GM23338 (cell line): ENCODE measurements at regions not wholly inside any gene's neighbourhood (a gene's known extent, or its start where the extent isn't known, plus 50 kb on each side); places are given as distances from the start of the nearest gene placed in this dataset.

ENCODE experiments used
- ATAC-seq: fragments of 200-7000 bp; cut with Tn5 transposase; 3 replicates; pipeline ENCODE4 v1.9.1; 2020
- DNase-seq: peaks from one replicate; pipeline ENCODE4 v3.0.0-alpha.2; 2015; ENCODE audit warnings: low spot score
- H2AFZ ChIP-seq: fragments of 200-600 bp; sonication (generic); 2 replicates; pipeline ENCODE4 v1.8.0; 2016; ENCODE audit warnings: antibody characterized with exemption, mild to moderate bottlenecking, moderate library complexity
- H3F3A ChIP-seq: fragments of 200-600 bp; sonication (generic); replicated peaks from 2 replicates; pipeline ENCODE4 v1.8.0; 2017; ENCODE audit warnings: antibody characterized with exemption, mixed run types, low read depth
- H3K27ac ChIP-seq: fragments of 200-600 bp; sonication (generic); 2 replicates; pipeline ENCODE4 v1.6.1; 2016; ENCODE audit warnings: low read depth
- H3K27me3 ChIP-seq: fragments of 200-600 bp; sonication (generic); 2 replicates; pipeline ENCODE4 v1.8.0; 2016; ENCODE audit warnings: mild to moderate bottlenecking, mixed run types, moderate library complexity; ENCODE audit not compliant: insufficient read depth
- H3K36me3 ChIP-seq: fragments of 200-600 bp; sonication (generic); 2 replicates; pipeline ENCODE4 v1.8.0; 2016; ENCODE audit warnings: mild to moderate bottlenecking; ENCODE audit not compliant: insufficient read depth
- H3K4me1 ChIP-seq: fragments of 200-600 bp; sonication (generic); 2 replicates; pipeline ENCODE4 v1.8.0; 2016; ENCODE audit warnings: mild to moderate bottlenecking, moderate library complexity; ENCODE audit not compliant: insufficient read depth
- H3K4me2 ChIP-seq: fragments of 200-600 bp; sonication (generic); 2 replicates; pipeline ENCODE4 v1.7.1; 2017; ENCODE audit warnings: mixed run types
- H3K4me3 ChIP-seq: fragments of 200-600 bp; sonication (generic); 2 replicates; pipeline ENCODE4 v1.6.1; 2016; ENCODE audit warnings: mixed run types
- H3K79me2 ChIP-seq: fragments of 200-600 bp; sonication (generic); replicated peaks from 2 replicates; pipeline ENCODE4 v1.8.0; 2017; ENCODE audit warnings: mild to moderate bottlenecking; ENCODE audit not compliant: insufficient read depth
- H3K9me2 ChIP-seq: fragments of 200-600 bp; sonication (generic); 2 replicates; pipeline ENCODE4 v1.8.0; 2017; ENCODE audit not compliant: insufficient read depth
- H4K20me1 ChIP-seq: fragments of 200-600 bp; sonication (generic); replicated peaks from 2 replicates; pipeline ENCODE4 v1.8.0; 2017; ENCODE audit warnings: mild to moderate bottlenecking; ENCODE audit not compliant: insufficient read depth
- H3K27ac Mint-ChIP-seq: 2 replicates; pipeline ENCODE4 v1.8.0; 2020; ENCODE audit warnings: inconsistent platforms, mild to moderate bottlenecking, moderate library complexity, mixed read lengths
- H3K27me3 Mint-ChIP-seq: 3 replicates; pipeline ENCODE4 v1.8.0; 2022; ENCODE audit warnings: low read depth, mild to moderate bottlenecking, moderate library complexity, mixed read lengths, inconsistent platforms; ENCODE audit not compliant: insufficient read depth, poor library complexity
- H3K36me3 Mint-ChIP-seq: 3 replicates; pipeline ENCODE4 v1.8.0; 2021; ENCODE audit warnings: low read depth, mild to moderate bottlenecking, inconsistent platforms, moderate library complexity, mixed read lengths
- H3K4me1 Mint-ChIP-seq: 3 replicates; pipeline ENCODE4 v1.8.0; 2020; ENCODE audit warnings: mild to moderate bottlenecking, inconsistent platforms, mixed read lengths
- H3K4me3 Mint-ChIP-seq: 3 replicates; pipeline ENCODE4 v1.8.0; 2021; ENCODE audit warnings: moderate library complexity, mild to moderate bottlenecking, inconsistent platforms, mixed read lengths
- H3K9me3 Mint-ChIP-seq: 3 replicates; pipeline ENCODE4 v1.8.0; 2020; ENCODE audit warnings: moderate library complexity, mild to moderate bottlenecking, inconsistent platforms, mixed read lengths
- CREB1 ChIP-seq: fragments of 250-450 bp; sonication (Bioruptor Pico); IDR thresholded peaks from 2 replicates; pipeline ENCODE4 v1.5.0; 2020; ENCODE audit warnings: low read depth, mild to moderate bottlenecking, moderate library complexity
- CTCF ChIP-seq, 2 experiments: fragments of 200-600 bp in 1 of 2; sonication (generic) in 1 of 2; conservative IDR thresholded peaks; 2 replicates each; pipeline versions ENCODE4 v1.5.1 to v1.6.1; 2016 to 2017; ENCODE audit warnings: antibody characterized with exemption in 2 of 2, low read depth in 2 of 2, mild to moderate bottlenecking in 2 of 2, moderate library complexity in 1 of 2
- ETS1 ChIP-seq: IDR thresholded peaks from 2 replicates; pipeline ENCODE4 v1.6.1; 2016; ENCODE audit warnings: antibody characterized with exemption
- JUNB ChIP-seq: IDR thresholded peaks from one replicate; pipeline ENCODE4 v1.6.1; 2016; ENCODE audit warnings: antibody characterized with exemption; ENCODE audit not compliant: unreplicated experiment
- REST ChIP-seq: IDR thresholded peaks from one replicate; pipeline ENCODE4 v1.6.1; 2018; ENCODE audit warnings: antibody characterized with exemption; ENCODE audit not compliant: unreplicated experiment
- ZNF331 ChIP-seq: fragments of 250-450 bp; sonication (Bioruptor Pico); IDR thresholded peaks from 2 replicates; pipeline ENCODE4 v1.5.0; 2020; ENCODE audit warnings: low read depth, mild to moderate bottlenecking, moderate library complexity

- DNase-seq: no peak
- no peak for ATAC-seq
- H3K4me3 ChIP-seq: no peak overlapping the region
- no peak overlapping the region for H3K4me2 ChIP-seq
- peaks cover 58% of the 10 kb centered on the region for H4K20me1 ChIP-seq
- no peaks in the 10 kb centered on the region for H3F3A ChIP-seq
- no peak overlapping the region for H3K27ac Mint-ChIP-seq
- H2AFZ ChIP-seq: no peak overlapping the region
- H3K9me3 Mint-ChIP-seq: no peaks in the 10 kb centered on the region; the same call in 1 of the 3 replicates
- H3K4me1 ChIP-seq: peaks cover 50% of the 10 kb centered on the region
- TF ChIP-seq ZNF331 (CRISPR knock-in tag) (no peak), REST (no peak), ETS1 (no peak), CTCF (conservative IDR thresholded peaks at IDR 0.05; ENCODE audit: low read depth in 2 of 2) (no peak)
- no peaks in the 10 kb centered on the region for H3K27me3 ChIP-seq
- no peaks in the 10 kb centered on the region for H3K36me3 ChIP-seq
- H3K4me1 Mint-ChIP-seq: peaks cover 79% of the 10 kb centered on the region
- no peak overlapping the region for H3K27ac ChIP-seq
- peaks cover 9% of the 10 kb centered on the region for H3K27me3 Mint-ChIP-seq
- H3K4me3 Mint-ChIP-seq: no peak overlapping the region
- H3K79me2 ChIP-seq: peaks cover 100% of the 10 kb centered on the region
- H3K36me3 Mint-ChIP-seq: peaks cover 48% of the 10 kb centered on the region
- H3K9me2 ChIP-seq: no peaks in the 10 kb centered on the region
Measured at GRCh38 chrX:45784590-45784989, 583.9 kb upstream of the DIPK2B start.

GRCh38 chrX:45783002-45783401 lies 582.3 kb upstream of the DIPK2B start:
- Histone ChIP-seq H3K27ac (peak overlapping the region; percentile 45; the same call in 1 of the 2 replicates), H3K4me1 (peaks cover 41% of the 10 kb centered on the region), H3K9me2 (no peaks in the 10 kb centered on the region), H3K36me3 (no peaks in the 10 kb centered on the region), H4K20me1 (peaks cover 55% of the 10 kb centered on the region), H2AFZ (no peak overlapping the region), H3K4me3 (no peak overlapping the region), H3K79me2 (peaks cover 100% of the 10 kb centered on the region), H3F3A (no peaks in the 10 kb centered on the region), H3K27me3 (no peaks in the 10 kb centered on the region), H3K4me2 (no peak overlapping the region)
- Mint-ChIP-seq H3K4me3 (no peak overlapping the region; the same call in 2 of the 3 replicates), H3K27me3 (peaks cover 7% of the 10 kb centered on the region), H3K4me1 (peaks cover 79% of the 10 kb centered on the region), H3K36me3 (peaks cover 48% of the 10 kb centered on the region), H3K27ac (no peak overlapping the region), H3K9me3 (no peaks in the 10 kb centered on the region; the same call in 2 of the 3 replicates)
- no peak for DNase-seq
- ATAC-seq: no peak; the same call in 2 of the 3 replicates
- TF ChIP-seq JUNB: no peak
- no peak for TF ChIP-seq CREB1 (CRISPR knock-in tag)
